H1 (cell line): ENCODE measurements at regions not wholly inside any gene's neighbourhood (a gene's known extent, or its start where the extent isn't known, plus 50 kb on each side); places are given as distances from the start of the nearest gene placed in this dataset.

Experiments used
- CTCF ChIA-PET: fragments of 300-600 bp; sonication (Branson Sonifier 250); formaldehyde crosslinking; loops from one replicate; lab custom pipeline; 2021; ENCODE audit not compliant: partially characterized antibody; lab: Charles Lee
- POLR2A ChIA-PET: fragments of 300-600 bp; sonication (Branson Sonifier 250); formaldehyde crosslinking; loops from one replicate; lab custom pipeline; 2021; ENCODE audit warnings: inconsistent platforms; ENCODE audit not compliant: partially characterized antibody; lab: Charles Lee
- DNase-seq, 2 experiments: peaks; one replicate each; pipeline versions ENCODE4 v3.0.0 to v3.0.0-alpha.2; 2010 to 2022; ENCODE audit warnings: low spot score in 2 of 2, low read depth in 1 of 2, mixed read lengths in 1 of 2
- FAIRE-seq: peaks from 2 replicates; lab custom pipeline; 2011; peaks lifted over from hg19 to GRCh38; lab: Jason Lieb, UNC
- H2AFZ ChIP-seq: 2 replicates; pipeline ENCODE4 v1.8.1; 2012; ENCODE audit warnings: low read length, inconsistent platforms
- H2AK5ac ChIP-seq: 2 replicates; pipeline ENCODE4 v1.6.1; 2013; ENCODE audit warnings: low read depth, low read length
- H2BK120ac ChIP-seq: replicated peaks from 2 replicates; pipeline ENCODE3; 2013; ENCODE audit warnings: low read depth, low read length, inconsistent platforms
- H2BK12ac ChIP-seq: 2 replicates; pipeline ENCODE4 v1.6.1; 2013; ENCODE audit warnings: low read depth, low read length
- H2BK15ac ChIP-seq: 2 replicates; pipeline ENCODE4 v1.6.1; 2013; ENCODE audit warnings: low read length
- H2BK20ac ChIP-seq: 2 replicates; pipeline ENCODE4 v1.6.1; 2013; ENCODE audit warnings: low read length
- H2BK5ac ChIP-seq: 2 replicates; pipeline ENCODE4 v1.6.1; 2013; ENCODE audit warnings: low read depth, low read length
- H3K14ac ChIP-seq: 2 replicates; pipeline ENCODE4 v1.6.1; 2013; ENCODE audit warnings: inconsistent platforms; ENCODE audit not compliant: insufficient read length
- H3K18ac ChIP-seq: 2 replicates; pipeline ENCODE4 v1.6.1; 2013; ENCODE audit warnings: low read length; ENCODE audit errors: extremely low read depth
- H3K23ac ChIP-seq: 2 replicates; pipeline ENCODE4 v1.6.1; 2013; ENCODE audit warnings: inconsistent platforms; ENCODE audit not compliant: insufficient read length
- H3K23me2 ChIP-seq: 2 replicates; pipeline ENCODE4 v1.6.1; 2013; ENCODE audit warnings: low read depth, low read length
- H3K27ac ChIP-seq: 2 replicates; pipeline ENCODE4 v1.6.1; 2011; ENCODE audit warnings: low read depth, low read length, inconsistent platforms
- H3K27me3 ChIP-seq, 4 experiments: replicated peaks in 1 of 4; 1 replicate in 1 of 4; 2 replicates in 3 of 4; pipeline versions ENCODE4 v1.6.1 to v1.8.1; 2011 to 2013; ENCODE audit warnings: low read length in 3 of 4, mild to moderate bottlenecking in 3 of 4, inconsistent platforms in 2 of 4, mixed read lengths in 2 of 4, moderate library complexity in 1 of 4; ENCODE audit not compliant: control insufficient read depth in 3 of 4, insufficient read depth in 3 of 4; ENCODE audit errors: extremely low read depth in 1 of 4
- H3K36me3 ChIP-seq, 4 experiments: 2 replicates each; pipeline versions ENCODE4 v1.6.1 to v1.8.1; 2011 to 2013; ENCODE audit warnings: mild to moderate bottlenecking in 4 of 4, low read length in 3 of 4, moderate library complexity in 2 of 4, control low read depth in 1 of 4, inconsistent platforms in 1 of 4; ENCODE audit not compliant: insufficient read depth in 4 of 4, control insufficient read depth in 2 of 4
- H3K4ac ChIP-seq: replicated peaks from 2 replicates; pipeline ENCODE3; 2013; ENCODE audit warnings: low read length, low read depth, mixed read lengths, inconsistent platforms; ENCODE audit not compliant: insufficient read length
- H3K4me1 ChIP-seq, 4 experiments: replicated peaks in 1 of 4; 1 replicate in 1 of 4; 2 replicates in 3 of 4; pipeline versions ENCODE4 v1.6.1 to v1.8.1; 2011 to 2013; ENCODE audit warnings: low read length in 3 of 4, inconsistent platforms in 2 of 4, mixed read lengths in 1 of 4; ENCODE audit not compliant: insufficient read depth in 4 of 4, control insufficient read depth in 3 of 4
- H3K4me2 ChIP-seq, 2 experiments: 2 replicates each; pipeline versions ENCODE4 v1.6.1 to v1.8.1; 2011 to 2013; ENCODE audit warnings: low read depth in 2 of 2, low read length in 2 of 2, control low read depth in 1 of 2, inconsistent platforms in 1 of 2, mild to moderate bottlenecking in 1 of 2; ENCODE audit not compliant: insufficient read depth in 1 of 2
- H3K4me3 ChIP-seq, 4 experiments: fragments of 200-600, 300-600 bp in 1 of 4; sonication (generic), shearing (Covaris generic), sonication (Bioruptor Twin) in 1 of 4; 2 replicates each; pipeline versions ENCODE4 v1.5.1 to v1.8.1; 2011 to 2016; ENCODE audit warnings: low read length in 4 of 4, low read depth in 3 of 4, control low read depth in 2 of 4, inconsistent platforms in 2 of 4, mild to moderate bottlenecking in 2 of 4, mixed read lengths in 1 of 4, moderate library complexity in 1 of 4; ENCODE audit not compliant: insufficient read depth in 2 of 4; ENCODE audit errors: extremely low read depth in 1 of 4
- H3K56ac ChIP-seq: replicated peaks from 2 replicates; pipeline ENCODE3; 2013; ENCODE audit warnings: low read depth, mild to moderate bottlenecking, mixed read lengths, low read length, inconsistent platforms; ENCODE audit not compliant: insufficient read length
- H3K79me1 ChIP-seq: 2 replicates; pipeline ENCODE4 v1.6.1; 2013; ENCODE audit warnings: low read depth, low read length, control low read depth
- H3K79me2 ChIP-seq, 2 experiments: 2 replicates each; pipeline versions ENCODE4 v1.6.1 to v1.8.1; 2012 to 2013; ENCODE audit warnings: low read length in 2 of 2, mild to moderate bottlenecking in 2 of 2, inconsistent platforms in 1 of 2; ENCODE audit not compliant: insufficient read depth in 2 of 2, control insufficient read depth in 1 of 2
- H3K9ac ChIP-seq, 4 experiments: replicated peaks in 1 of 4; 1 replicate in 1 of 4; 2 replicates in 3 of 4; pipeline versions ENCODE4 v1.6.1 to v1.8.1; 2011 to 2013; ENCODE audit warnings: low read depth in 3 of 4, low read length in 3 of 4, control low read depth in 2 of 4, mild to moderate bottlenecking in 2 of 4, moderate library complexity in 2 of 4, inconsistent platforms in 1 of 4; ENCODE audit errors: extremely low read depth in 1 of 4
- H3K9me3 ChIP-seq, 2 experiments: 2 replicates each; pipeline versions ENCODE4 v1.6.1 to v1.8.1; 2012 to 2013; ENCODE audit warnings: mild to moderate bottlenecking in 2 of 2, moderate library complexity in 2 of 2, control low read depth in 1 of 2, inconsistent platforms in 1 of 2, low read depth in 1 of 2, low read length in 1 of 2, mixed read lengths in 1 of 2; ENCODE audit not compliant: insufficient read depth in 2 of 2
- H4K20me1 ChIP-seq, 2 experiments: replicated peaks in 1 of 2; 2 replicates each; pipeline versions ENCODE3 to v1.8.1; 2011 to 2013; ENCODE audit warnings: inconsistent platforms in 2 of 2, low read length in 2 of 2, mild to moderate bottlenecking in 1 of 2; ENCODE audit not compliant: insufficient read depth in 2 of 2, control insufficient read depth in 1 of 2
- H4K5ac ChIP-seq: 2 replicates; pipeline ENCODE4 v1.6.1; 2013; ENCODE audit warnings: low read length, low read depth, mixed read lengths, inconsistent platforms; ENCODE audit not compliant: insufficient read length
- H4K8ac ChIP-seq: 2 replicates; pipeline ENCODE4 v1.8.0; 2013; ENCODE audit warnings: mild to moderate bottlenecking, moderate library complexity, low read length, inconsistent platforms; ENCODE audit not compliant: insufficient read depth; ENCODE audit errors: extremely low read depth
- H4K91ac ChIP-seq: replicated peaks from 2 replicates; pipeline ENCODE3; 2013; ENCODE audit warnings: low read length, mixed read lengths, inconsistent platforms; ENCODE audit not compliant: insufficient read length
- CBX8 ChIP-seq: fragments of 300-800, 300-1000 bp; sonication (generic); IDR thresholded peaks from 2 replicates; pipeline ENCODE4 v1.7.1; 2016; ENCODE audit warnings: low read depth, low read length, borderline replicate concordance
- POLR2AphosphoS5 ChIP-seq: IDR thresholded peaks from 2 replicates; pipeline ENCODE4 v1.6.1; 2011; ENCODE audit warnings: low read depth, low read length
- WGBS, 2 experiments: shearing (Covaris generic) in 1 of 2; methylation state at CpG; one replicate each; pipeline versions ENCODE4 v1.1.6 to v1.1.7; 2013 to 2015; ENCODE audit warnings: low lambda C conversion rate in 2 of 2, mixed read lengths in 2 of 2, inconsistent platforms in 1 of 2, low coverage in 1 of 2, missing lambda C conversion rate in 1 of 2; ENCODE audit not compliant: insufficient replicate concordance in 2 of 2, insufficient coverage in 1 of 2, insufficient read length in 1 of 2; ENCODE audit errors: extremely low coverage in 1 of 2, missing lambda C conversion rate in 1 of 2; 5-methylcytosine and 5-hydroxymethylcytosine counted together

DNA sequence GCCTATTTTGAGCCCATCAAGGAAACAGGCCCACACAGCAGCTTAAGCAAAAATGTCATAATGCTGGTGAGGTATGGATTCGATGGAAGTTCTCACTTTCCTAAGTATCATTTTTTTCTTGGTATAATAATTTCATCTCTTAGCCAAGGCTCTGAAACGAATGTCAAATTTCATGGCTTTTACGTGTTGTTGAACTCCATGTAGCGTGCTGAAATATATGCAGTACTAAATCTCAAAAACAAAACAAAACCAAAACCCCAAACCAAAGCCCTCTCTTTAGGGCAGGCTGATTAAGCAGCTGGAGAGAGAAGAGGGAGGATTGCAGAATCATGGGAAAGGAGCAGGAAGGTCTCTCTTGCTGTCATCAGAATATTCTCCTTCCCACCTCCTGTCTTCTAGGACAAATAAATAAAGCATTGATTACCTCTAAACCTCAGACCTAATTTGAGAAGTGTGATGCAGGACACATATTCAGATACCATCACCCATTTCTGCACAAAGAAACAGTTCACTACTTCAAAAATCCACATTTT lies 58.3 kb downstream of the TMEM174 start:
- Histone ChIP-seq H3K27ac (no peak overlapping the region), H4K5ac (no peak overlapping the region), H2BK12ac (no peak overlapping the region), H2BK5ac (no peak overlapping the region), H3K9me3 (no peaks in the 10 kb centered on the region; a peak in 1 of 4 replicates), H2BK120ac (no peak overlapping the region), H3K4me2 (peak overlapping the region; percentile 73 to 86; a peak in 3 of 4 replicates), H4K20me1 (peaks cover 7 to 8% of the 10 kb centered on the region in 2 experiments), H2AK5ac (no peak overlapping the region), H2BK15ac (no peak overlapping the region), H4K91ac (no peak overlapping the region), H3K4ac (no peak overlapping the region), H3K79me2 (no peaks in the 10 kb centered on the region), H2BK20ac (no peak overlapping the region), H3K27me3 (peaks cover 57 to 89% (median 80%) of the 10 kb centered on the region in 4 experiments), H3K18ac (no peak overlapping the region), H3K36me3 (no peaks in the 10 kb centered on the region; a peak in 1 of 8 replicates), H3K23me2 (peaks cover 21% of the 10 kb centered on the region; the same call in 1 of the 2 replicates), H4K8ac (no peak overlapping the region), H3K14ac (no peak overlapping the region), H3K9ac (no peak overlapping the region), H3K79me1 (no peaks in the 10 kb centered on the region), H2AFZ (no peak overlapping the region), H3K4me1 (peaks cover 4 to 30% (median 20%) of the 10 kb centered on the region in 4 experiments), H3K4me3 (peak overlapping the region in 1 of 4 experiments; percentile 55; a peak in 4 of 8 replicates), H3K56ac (no peak overlapping the region)
- CTCF ChIA-PET, result interaction anchor here (0.5 to 7.1 kb wide), 10 partner anchors 14 to 220 kb away, joined by 3 to 90 read pairs (median 4); no protein-coding TSS in a partner anchor
- WGBS, 2 experiments, result 18% methylated on average over 4 of the region's 4 CpGs; no CpG with 5 or more reads in 1 of the 2 experiments
- POLR2A ChIA-PET, result interaction anchor here (2.8 to 2.9 kb wide), 2 partner anchors 15 to 16 kb away, joined by 8 to 14 read pairs; no protein-coding TSS in a partner anchor
- no peak for FAIRE-seq
- no peak for DNase-seq
- TF ChIP-seq POLR2AphosphoS5 (no peak), CBX8 (peak; percentile 52; the same call in 1 of the 2 replicates)
- TF ChIP-seq, all 59 proteins: peak for 1
- no peak overlapping the region for H3K23ac ChIP-seq
